NCI-H1694 (cell line): ENCODE measurements at regions not wholly inside any gene's neighbourhood (a gene's known extent, or its start where the extent isn't known, plus 50 kb on each side); places are given as distances from the start of the nearest gene placed in this dataset.
"Not testable (repeated sequence)": the region's sequence is repeated elsewhere in the genome, so short reads cannot be mapped to it uniquely, and the experiment has no call there.

ENCODE experiments used
- DNase-seq: peaks from one replicate; lab custom pipeline; 2025; lab: John Stamatoyannopoulos, UW

DNA sequence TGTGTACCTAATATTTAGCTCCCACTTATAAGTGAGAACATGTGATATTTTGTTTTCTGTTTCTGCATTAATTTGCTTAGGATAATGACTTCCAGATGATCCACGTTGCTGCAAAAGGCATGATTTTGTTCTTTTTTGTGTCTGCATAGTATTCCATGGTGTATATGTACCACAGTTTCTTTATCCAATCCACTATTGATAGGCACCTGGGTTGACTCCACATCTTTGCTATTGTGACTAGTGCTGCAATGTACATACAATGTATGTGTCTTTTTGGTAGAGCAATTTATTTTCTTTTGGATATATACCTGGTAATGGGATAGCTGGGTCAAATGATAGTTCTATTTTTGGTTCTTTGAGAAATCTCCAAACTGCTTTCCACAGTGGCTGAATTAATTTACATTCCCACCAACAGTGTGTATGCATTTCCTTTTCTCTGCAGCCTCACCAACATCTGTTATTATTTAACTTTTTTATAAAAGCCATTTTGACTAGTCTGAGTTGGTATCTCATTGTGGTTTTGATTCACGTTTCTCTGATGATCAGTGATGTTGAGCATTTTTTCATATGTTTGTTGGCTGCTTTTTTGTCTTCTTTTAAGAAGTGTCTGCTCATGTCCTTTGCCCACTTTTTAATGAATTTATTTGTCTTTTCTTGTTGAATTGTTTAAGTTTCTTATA is 102.8 kb upstream of the GAS1 start:
- not testable (repeated sequence) for DNase-seq

DNA sequence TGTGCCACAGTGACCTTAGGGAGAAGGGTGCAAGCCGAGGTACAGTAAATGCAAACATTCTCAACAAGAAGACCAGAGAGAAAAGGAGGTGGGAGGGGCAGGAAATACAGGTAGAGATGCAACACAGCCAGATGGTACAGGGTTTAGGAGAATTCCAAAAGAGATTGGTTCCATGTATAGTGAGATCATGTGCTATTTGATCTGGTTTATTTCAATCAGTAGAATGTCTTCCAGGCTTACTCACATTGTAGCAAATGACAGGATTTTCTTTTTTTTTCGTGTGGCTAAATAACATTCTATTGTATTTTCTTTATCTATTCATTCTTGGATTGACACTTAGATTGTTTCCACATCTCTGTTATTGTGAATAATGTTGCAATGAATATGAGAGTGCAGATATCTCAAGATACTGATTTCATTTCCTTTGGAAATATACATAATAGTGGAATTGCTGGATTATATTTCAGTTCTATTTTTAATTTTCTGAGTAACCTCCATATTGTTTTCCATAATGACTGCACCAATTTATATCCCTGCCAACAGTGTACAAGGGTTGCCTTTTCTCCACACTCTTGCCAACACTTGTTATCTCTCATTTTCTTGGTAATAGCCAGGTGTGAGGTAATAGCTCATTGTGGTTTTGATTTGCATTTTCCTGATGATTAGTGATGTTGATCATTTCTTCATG is 107.8 kb upstream of the GAS1 start:
- DNase-seq: no peak

DNA sequence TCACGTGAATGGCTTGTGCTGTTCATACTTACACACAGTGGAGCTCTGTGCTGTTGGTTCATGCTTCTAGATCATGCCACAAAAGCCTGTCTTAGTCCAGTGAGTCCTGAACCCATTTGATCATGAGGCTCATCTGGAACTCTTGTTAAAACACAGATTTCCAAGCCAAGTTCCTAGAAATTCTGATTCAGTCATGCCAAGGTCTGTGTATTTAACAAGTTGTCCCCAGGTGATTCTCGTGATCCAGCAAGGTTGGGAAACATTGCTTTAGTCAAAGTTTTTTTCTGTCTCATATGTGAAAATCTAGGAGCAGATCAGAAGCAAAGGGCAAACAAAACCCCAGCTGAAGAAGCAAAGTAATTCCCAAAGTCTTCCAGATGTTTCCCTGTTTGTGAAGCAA is 112.5 kb upstream of the GAS1 start:
- no peak for DNase-seq

DNA sequence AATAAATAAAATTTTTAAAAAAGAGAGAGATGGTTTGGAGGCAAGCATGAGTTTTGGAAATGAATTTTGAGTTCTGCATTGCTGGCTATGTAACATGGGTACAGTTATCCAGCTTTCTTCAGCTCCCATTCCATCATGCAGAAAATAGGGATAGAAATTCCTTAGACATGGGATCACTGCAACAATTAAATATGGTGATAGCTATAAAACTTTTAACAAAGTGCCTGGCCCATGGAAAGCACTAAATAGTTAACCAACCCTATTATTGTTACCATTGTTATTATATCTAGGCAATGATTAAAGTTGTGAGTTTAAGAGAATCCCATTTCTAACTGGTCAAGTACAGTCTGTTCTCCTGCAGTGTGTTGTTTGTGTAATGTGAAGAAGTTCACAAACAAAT is 115.4 kb upstream of the GAS1 start:
- DNase-seq: no peak

DNA sequence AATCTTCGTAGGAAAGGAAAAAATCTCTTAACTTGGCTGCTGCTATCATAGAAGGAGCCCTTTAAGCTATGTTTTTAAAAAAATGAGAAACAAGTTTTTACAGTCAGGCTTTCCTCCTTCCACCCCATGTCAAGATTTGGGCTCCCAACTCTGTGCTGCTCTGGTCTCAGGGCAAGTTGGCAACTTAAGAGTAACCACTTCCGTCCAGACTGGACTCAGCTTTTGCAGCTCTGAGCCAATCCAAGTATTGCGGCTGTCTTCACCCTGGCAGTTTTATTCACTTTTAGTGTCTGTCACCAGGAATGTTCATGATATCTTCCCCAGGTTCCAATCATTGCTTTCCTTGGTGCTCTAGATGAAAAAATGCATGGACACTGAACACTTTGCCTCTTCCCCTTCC is 115.9 kb upstream of the GAS1 start:
- DNase-seq: no peak

DNA sequence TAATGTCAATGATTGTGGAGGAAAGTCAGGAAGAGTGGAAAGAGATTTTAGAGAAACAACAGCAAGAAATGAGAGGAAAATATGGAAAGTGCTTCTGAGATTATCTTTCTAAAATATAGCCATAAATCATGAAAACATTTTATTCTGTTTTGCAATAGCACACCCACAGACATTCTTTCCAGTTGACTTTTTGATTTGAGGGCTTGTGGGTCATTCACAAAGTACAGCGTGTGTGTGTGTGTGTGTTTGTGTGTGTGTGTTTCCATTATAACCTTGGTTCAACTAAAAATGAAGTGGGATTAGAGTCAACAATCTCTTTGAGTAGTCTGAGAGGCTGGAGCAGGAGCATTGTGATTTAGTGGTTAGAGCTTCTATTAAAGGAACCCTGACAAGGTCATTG is 116.6 kb upstream of the GAS1 start:
- no peak for DNase-seq

DNA sequence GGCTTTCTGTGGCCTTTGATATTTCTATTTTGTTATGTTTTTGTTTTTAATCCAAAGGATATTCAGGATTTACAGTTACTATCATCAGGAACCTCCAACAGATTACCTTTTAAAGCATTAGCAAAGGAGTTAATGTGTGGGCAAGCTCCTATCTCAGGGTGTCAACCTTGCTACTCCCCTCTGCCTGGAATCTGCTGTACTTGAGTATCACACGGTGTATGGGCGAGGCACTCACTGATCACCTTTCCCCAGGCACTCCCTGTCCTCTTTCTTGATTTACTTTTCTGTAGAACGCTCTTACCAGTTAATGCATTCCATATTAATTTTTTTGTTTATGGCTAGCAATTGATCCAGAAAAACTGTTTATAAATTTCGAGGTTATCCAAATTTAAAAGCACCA is 117.0 kb upstream of the GAS1 start:
- no peak for DNase-seq

DNA sequence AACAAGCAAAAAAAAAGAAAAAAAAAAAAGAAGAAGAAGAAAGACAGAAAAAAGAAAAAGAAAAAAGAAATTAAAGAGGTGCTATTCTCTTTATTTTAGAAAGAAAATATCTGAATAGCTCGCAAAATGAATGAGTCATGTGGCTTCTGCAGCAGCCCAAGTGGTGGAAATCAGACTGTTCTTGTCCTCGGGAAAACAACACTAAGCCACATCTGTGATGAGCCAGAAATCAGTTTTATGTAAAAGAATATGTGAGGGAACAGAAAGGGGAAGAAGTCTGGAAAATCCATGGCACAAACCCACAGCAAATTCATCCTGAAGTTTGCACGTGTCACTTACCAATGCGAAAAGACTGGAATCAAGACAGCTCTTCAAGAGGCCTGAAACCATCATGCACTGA is 118.7 kb upstream of the GAS1 start:
- DNase-seq: no peak

DNA sequence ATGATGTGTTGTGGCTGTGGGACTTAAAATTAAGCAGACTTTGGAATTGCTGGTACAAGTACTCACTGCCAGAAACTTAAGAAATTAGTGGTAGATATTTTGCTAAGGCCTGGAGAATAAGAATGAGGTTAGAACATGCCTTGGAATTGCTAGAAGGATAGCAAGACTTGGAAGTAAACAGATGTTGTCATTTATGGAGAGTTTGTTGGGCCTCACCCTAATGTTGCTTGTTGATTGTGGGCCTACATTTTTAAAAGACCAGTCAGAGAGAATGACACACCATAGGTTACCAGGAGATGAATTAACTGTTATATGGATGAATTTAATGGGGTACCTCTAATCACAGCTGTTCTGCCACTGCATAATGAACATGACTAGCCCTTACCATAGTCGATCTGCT is 120.1 kb upstream of the GAS1 start:
- DNase-seq: no peak

DNA sequence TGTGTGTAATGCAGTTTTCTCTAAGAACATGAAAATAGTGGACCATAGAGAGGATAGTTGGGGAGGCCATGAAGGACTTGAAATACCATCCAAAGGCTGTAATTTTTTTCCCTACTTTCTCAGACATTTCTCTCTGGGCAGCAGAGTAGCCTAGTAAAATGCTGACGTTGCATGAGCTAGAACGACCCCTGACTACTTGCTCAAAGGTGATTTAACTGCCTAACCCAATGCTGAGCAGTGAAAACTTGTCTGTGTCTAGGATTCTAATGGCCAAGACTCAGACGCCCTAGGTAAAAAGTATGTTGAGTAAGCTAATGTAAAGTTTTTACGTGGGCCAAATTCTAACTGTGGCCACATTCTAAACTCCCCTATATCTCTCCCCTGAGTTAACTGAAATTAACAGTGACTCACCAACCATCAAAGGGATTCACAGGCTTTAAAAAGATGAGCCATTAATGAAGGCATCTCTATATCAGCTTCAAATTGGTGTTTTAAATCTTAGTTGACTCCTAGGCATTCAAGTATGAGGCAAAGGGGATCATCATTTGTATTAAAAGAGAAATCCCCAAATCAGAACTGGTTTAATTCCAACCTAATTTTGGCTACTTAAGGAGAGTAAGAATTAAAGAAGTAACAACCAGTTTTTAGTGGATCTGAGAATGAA is 121.0 kb upstream of the GAS1 start:
- no peak for DNase-seq

DNA sequence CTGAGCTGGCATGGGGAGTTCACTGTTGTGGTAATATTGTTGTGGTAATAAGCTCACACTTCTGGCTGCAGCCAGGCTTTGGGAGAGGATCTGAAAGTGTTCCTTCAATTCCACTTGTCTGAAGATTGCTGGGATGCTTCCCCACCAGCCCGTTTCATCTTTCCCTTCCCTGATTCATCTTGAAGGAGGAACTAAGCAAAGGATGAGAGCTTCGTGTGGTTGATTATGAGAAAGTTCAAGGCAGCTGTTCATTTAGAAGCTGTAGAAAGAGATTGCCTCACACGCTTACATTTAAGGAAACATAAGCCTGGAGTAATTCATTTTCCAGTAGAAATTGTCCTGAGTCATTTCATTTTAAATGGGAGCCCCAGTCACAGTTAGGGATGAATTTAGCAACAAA is 122.4 kb upstream of the GAS1 start:
- DNase-seq: no peak

DNA sequence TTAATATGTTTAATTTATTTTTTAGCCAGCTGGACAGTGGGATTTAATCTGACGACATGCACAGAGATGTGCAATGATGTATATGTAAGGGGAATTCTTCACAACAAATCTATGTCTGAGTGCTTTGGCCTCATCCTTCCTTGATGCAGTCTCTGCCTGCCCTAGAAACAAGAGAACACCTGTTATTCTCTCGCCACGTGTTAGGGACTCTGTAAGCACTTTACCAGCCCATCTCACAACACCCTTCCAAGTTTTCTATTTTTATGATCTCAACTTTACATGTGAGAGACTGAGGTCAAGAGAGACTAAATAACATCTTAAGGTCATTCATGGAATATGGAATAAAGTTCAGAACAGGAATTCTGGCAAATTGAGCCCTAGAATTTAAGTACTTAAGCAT is 123.0 kb upstream of the GAS1 start:
- DNase-seq: no peak

DNA sequence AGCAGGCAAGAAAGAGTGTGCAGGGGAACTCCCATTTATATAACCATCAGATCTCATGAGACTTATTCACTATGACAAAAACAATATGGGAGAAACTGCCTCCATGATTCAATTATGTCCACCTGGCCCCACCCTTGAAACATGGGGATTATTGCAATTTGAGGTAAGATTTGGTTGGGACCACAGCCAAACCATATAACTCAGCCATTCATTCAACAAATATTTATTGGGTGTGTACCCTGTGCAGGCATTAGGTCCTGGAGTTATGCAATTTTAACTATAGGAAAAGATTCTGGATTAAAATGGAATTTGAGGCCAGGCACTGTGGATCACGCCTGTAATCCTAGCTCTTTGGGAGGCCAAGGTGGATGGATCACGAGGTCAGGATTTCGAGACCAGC is 124.2 kb upstream of the GAS1 start:
- no peak for DNase-seq

DNA sequence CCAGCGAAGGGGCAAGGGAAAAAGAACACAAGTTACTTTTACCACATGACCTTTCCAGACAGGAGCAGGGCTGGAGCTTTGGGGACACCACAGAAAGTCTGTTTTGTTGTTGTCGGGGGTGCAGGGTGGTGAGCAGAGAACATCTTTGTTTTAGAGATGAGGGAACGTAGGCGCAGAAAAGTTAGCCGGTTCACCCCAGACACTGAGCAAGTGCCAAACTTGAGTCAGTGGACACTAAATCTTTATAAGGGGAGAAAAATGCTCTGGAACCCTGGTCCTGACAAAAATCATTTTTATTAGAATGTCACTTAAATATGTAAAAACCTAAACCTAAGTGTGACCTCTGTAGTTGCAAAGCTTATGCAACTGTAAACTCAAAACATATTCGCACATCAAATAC is 126.4 kb upstream of the GAS1 start:
- no peak for DNase-seq

DNA sequence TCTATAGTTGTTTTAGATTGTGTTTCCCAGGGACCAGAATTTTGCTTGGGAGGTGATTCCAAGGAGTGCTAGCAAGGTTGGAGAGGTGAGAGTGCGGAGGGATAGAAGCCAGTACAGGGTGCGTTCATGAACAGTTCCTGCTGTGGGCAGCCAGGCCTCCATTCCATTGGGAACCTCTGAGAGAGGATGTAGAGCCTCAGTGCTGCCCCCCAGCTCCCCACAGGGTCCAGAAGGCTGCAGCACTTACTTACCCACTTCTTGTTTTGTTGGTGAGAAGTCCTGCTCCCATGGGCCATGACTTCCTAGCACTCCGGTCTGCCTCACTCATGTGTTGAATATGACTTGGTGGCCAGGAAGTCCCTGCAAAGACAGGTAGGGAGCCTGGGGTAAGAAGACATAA is 128.2 kb upstream of the GAS1 start:
- no peak for DNase-seq

DNA sequence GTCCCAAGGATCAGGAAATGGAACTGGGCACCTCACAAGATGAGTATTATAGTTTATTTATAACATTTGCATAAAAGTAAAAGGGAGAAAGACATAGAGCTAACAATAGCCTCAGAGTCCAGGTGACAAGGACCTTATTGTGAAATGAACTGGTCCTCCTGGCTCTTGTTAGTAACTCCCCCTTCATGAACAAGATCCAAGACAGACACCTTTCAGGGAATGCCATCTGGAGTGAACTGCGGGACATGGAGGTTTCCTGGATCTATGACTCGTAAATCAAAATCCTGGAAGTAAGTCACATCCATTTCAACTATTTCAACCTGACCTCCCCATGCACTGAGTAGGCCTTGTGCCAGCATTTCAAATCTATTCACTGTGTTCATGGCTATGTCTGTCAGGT is 129.5 kb upstream of the GAS1 start:
- DNase-seq: no peak

DNA sequence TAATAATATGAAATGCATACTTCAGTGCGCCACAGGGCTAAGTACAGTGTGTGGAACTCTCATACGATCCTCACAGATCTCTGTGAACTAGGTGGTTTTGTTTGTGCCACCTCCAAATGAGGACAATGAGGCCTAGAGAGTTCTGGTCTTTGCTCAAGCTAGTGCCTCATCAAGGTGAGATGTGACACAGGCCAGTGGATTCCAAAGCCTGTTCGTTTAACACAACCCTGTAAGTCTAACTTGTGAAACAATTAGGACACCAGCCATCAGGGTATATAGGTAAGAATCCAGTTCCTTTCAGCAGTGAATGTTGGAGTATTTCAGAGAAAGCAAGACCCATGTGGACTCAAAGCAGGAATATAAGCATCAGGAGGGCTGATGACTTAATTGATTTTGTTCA is 130.7 kb upstream of the GAS1 start:
- no peak for DNase-seq

DNA sequence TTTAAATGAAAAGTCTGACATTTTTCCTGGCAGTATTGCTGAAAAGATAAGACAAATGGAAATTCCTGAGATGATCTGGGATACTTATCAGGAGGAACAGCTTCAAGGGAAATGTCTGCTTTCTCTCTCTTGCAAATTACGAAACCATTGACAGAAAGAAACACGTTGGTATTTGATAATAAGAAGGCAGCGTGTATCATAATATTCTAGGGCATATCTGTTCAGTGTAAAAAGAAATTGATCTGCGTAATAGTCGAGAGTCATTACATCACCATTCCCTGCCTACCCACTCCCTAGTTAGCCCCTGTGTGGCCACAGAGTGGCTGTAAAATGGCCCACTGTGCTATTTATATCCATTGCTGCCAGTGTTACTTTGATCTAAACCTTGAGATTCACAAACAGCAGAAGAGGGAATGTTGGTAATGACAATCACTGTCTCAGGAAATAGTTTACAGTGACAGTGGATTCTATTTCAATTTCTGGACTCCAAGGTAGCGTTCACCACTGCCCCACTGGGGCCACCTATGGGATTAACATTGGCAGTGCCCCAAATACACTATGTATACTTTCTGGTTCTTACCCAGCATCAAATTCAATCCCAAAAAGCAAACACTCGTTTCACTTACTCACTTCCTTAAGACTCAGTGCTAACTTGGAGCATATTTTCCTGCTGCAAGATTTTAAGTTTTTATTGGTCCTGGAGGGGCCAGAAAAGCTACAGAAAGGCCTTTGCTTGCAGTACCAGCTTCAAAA is 133.4 kb upstream of the GAS1 start:
- no peak for DNase-seq

DNA sequence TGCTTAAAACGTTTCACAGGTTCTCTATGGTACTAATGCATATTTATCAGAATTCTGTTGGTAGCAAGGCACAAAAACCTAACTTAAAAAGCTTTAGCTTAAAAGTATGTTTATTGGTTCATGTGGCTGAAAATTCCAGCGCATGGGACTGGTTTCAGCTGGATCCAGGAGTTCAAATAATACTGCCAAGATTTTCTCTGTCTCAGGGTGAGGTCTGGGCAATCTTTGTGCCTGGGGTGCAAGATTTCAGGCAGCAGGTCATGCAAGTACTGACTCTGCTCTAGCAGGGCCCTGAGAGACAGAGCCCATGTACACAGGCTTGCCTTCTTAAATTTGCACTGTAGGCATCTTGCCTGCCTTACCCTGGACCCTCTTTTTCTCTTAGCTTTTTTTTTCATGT is 134.2 kb upstream of the GAS1 start:
- no peak for DNase-seq

DNA sequence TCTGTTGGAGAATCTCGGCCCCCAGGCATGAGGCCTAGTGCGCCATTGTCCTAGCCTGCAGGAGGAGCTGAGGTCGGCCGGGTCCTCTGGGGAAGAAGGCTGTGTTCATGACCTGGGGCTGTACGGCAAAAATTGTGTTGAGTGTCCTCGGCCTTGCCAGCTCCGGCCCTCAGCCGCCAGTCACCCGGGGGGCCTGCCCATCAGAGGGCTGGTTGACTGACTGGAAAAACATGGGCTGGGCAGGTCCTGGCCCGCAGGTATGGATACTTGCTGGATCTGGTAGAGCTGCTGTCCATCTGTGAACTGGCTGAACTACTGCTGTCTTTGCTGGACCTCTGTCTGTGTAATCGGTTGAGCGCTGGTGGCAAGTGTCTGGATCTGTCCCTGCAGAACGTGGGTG is 136.7 kb upstream of the GAS1 start:
- DNase-seq: no peak

DNA sequence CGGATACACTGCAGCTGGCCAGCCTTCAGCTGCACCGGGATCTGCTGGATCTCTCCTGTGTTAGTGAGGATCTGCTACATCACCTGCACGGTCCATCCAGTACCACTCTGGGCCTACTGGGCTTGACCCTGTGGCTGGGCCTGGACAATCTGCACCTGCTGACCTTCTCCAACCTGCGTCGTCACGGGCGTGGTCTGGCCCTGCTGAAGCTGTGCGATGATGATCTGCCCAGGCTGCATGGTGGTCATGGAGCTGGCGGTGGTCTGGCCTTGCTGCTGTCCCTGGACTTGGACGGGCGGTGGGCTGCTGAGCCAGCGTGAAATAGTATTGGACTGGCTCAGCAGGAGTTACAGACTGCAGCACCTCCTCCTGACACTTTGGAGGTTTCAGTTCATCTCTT is 137.1 kb upstream of the GAS1 start:
- no peak for DNase-seq

DNA sequence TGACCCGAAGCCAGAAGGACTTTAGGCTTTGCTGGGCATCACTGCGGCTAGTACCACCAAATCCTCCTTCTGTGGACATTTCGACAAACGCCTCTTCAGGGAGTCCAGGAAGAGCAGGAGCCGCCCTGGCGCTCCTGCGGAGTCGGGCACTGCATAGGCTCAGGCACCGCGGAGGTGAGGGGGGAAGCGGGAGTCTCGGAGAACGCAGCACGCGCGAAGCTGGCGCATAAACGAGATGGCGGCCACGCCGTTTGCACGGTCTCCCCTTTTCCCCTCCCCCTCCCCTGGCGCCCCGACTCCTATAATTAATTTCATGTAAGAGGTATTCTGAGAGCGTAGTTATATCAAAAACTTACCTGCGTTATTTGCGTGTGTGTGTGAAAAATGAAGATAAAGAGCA is 137.8 kb upstream of the GAS1 start:
- DNase-seq: no peak

DNA sequence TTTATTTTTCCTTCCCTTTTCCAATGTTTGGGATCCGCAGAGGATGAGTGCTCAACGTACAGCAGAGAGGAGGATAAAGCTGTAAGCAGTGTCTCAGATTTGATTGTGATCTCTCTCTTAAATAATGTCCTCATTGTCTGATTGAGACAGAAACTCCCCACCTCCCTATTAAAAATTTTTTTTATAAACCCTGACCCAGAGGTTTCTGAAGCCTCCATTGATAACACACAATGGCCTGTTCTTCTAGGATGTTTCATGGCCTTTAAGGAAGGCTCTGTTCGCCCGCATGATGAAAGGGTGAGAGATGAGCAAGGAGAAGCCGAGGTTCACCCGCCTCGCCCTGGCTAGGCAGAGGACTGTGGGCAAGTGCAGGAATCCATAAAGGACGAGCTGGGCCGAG is 138.2 kb upstream of the GAS1 start:
- no peak for DNase-seq
